H9 (cell line): ENCODE measurements at regions not wholly inside any gene's neighbourhood (a gene's known extent, or its start where the extent isn't known, plus 50 kb on each side); places are given as distances from the start of the nearest gene placed in this dataset.

ENCODE experiments used
- DNase-seq: peaks from one replicate; pipeline ENCODE4 v3.0.0-alpha.2; 2017
- H2AFZ ChIP-seq: one replicate; pipeline ENCODE4 v1.6.1; 2013; ENCODE audit warnings: mild to moderate bottlenecking, low read length, control low read depth, moderate library complexity
- H2AK5ac ChIP-seq: 2 replicates; pipeline ENCODE4 v1.6.1; 2013; ENCODE audit warnings: low read length, control low read depth, mixed read lengths; ENCODE audit not compliant: insufficient read length
- H2BK120ac ChIP-seq: one replicate; pipeline ENCODE4 v1.6.1; 2013; ENCODE audit warnings: low read depth, mild to moderate bottlenecking, low read length, control low read depth, inconsistent platforms; ENCODE audit not compliant: poor library complexity, severe bottlenecking
- H2BK12ac ChIP-seq: 2 replicates; pipeline ENCODE4 v1.6.1; 2013; ENCODE audit warnings: low read length, control low read depth, mixed read lengths, low read depth; ENCODE audit not compliant: insufficient read length
- H2BK15ac ChIP-seq: 2 replicates; pipeline ENCODE4 v1.6.1; 2013; ENCODE audit warnings: low read depth, low read length, control low read depth
- H2BK20ac ChIP-seq: one replicate; pipeline ENCODE4 v1.6.1; 2013; ENCODE audit warnings: low read depth, mild to moderate bottlenecking, low read length, control low read depth, inconsistent platforms; ENCODE audit not compliant: poor library complexity, severe bottlenecking
- H2BK5ac ChIP-seq: 2 replicates; pipeline ENCODE4 v1.6.1; 2013; ENCODE audit warnings: low read length, control low read depth, mixed read lengths; ENCODE audit not compliant: insufficient read length
- H3K14ac ChIP-seq: 2 replicates; pipeline ENCODE4 v1.6.1; 2013; ENCODE audit warnings: low read length, control low read depth; ENCODE audit not compliant: insufficient read depth
- H3K18ac ChIP-seq: 2 replicates; pipeline ENCODE4 v1.6.1; 2013; ENCODE audit warnings: low read depth, mild to moderate bottlenecking, mixed read lengths, low read length, control low read depth; ENCODE audit not compliant: insufficient read length
- H3K23ac ChIP-seq: 2 replicates; pipeline ENCODE4 v1.6.1; 2013; ENCODE audit warnings: low read length, control low read depth, mixed read lengths, low read depth; ENCODE audit not compliant: insufficient read length
- H3K23me2 ChIP-seq: 2 replicates; pipeline ENCODE4 v1.6.1; 2013; ENCODE audit warnings: low read depth, mild to moderate bottlenecking, mixed read lengths, low read length, control low read depth; ENCODE audit not compliant: insufficient read length, poor library complexity, severe bottlenecking
- H3K27ac ChIP-seq: 2 replicates; pipeline ENCODE4 v1.5.1; 2013; ENCODE audit warnings: low read length, control low read depth, mixed read lengths, low read depth; ENCODE audit not compliant: insufficient read length
- H3K27me3 ChIP-seq: 2 replicates; pipeline ENCODE4 v1.6.1; 2013; ENCODE audit warnings: low read length, control low read depth, inconsistent platforms; ENCODE audit not compliant: insufficient read depth
- H3K4ac ChIP-seq: 2 replicates; pipeline ENCODE4 v1.6.1; 2013; ENCODE audit warnings: low read depth, mild to moderate bottlenecking, control low read depth, inconsistent platforms, low read length, moderate library complexity
- H3K4me1 ChIP-seq: 2 replicates; pipeline ENCODE4 v1.6.1; 2013; ENCODE audit warnings: low read length, control low read depth, inconsistent platforms; ENCODE audit not compliant: insufficient read depth
- H3K4me2 ChIP-seq: 2 replicates; pipeline ENCODE4 v1.6.1; 2013; ENCODE audit warnings: low read length, control low read depth, mixed read lengths; ENCODE audit not compliant: insufficient read length, insufficient read depth
- H3K56ac ChIP-seq: 2 replicates; pipeline ENCODE4 v1.6.1; 2013; ENCODE audit warnings: low read depth, mild to moderate bottlenecking, mixed read lengths, low read length, control low read depth; ENCODE audit not compliant: insufficient read length
- H3K79me1 ChIP-seq: 2 replicates; pipeline ENCODE4 v1.6.1; 2013; ENCODE audit warnings: low read depth, mild to moderate bottlenecking, moderate library complexity, low read length, control low read depth, inconsistent platforms; ENCODE audit not compliant: insufficient read depth, poor library complexity, severe bottlenecking
- H3K79me2 ChIP-seq: 2 replicates; pipeline ENCODE4 v1.6.1; 2013; ENCODE audit warnings: low read length, control low read depth, inconsistent platforms; ENCODE audit not compliant: insufficient read depth
- H3K9ac ChIP-seq: 2 replicates; pipeline ENCODE4 v1.6.1; 2013; ENCODE audit warnings: low read length, control low read depth, mixed read lengths; ENCODE audit not compliant: insufficient read length; ENCODE audit errors: extremely low read depth
- H3K9me3 ChIP-seq: one replicate; pipeline ENCODE4 v1.6.1; 2013; ENCODE audit warnings: low read depth, low read length, inconsistent platforms; ENCODE audit not compliant: control insufficient read depth
- H3T11ph ChIP-seq: one replicate; pipeline ENCODE4 v1.6.1; 2013; ENCODE audit warnings: mild to moderate bottlenecking, low read length, control low read depth, inconsistent platforms
- H4K20me1 ChIP-seq: one replicate; pipeline ENCODE4 v1.6.1; 2013; ENCODE audit not compliant: control insufficient read depth, insufficient read length, insufficient read depth
- H4K5ac ChIP-seq: 2 replicates; pipeline ENCODE4 v1.6.1; 2013; ENCODE audit warnings: low read depth, mild to moderate bottlenecking, mixed read lengths, low read length, control low read depth; ENCODE audit not compliant: insufficient read length
- H4K8ac ChIP-seq: replicated peaks from 2 replicates; pipeline ENCODE4 v1.6.1; 2013; ENCODE audit warnings: low read length, control low read depth, mixed read lengths, low read depth; ENCODE audit not compliant: insufficient read length
- H4K91ac ChIP-seq: 2 replicates; pipeline ENCODE4 v1.6.1; 2013; ENCODE audit warnings: low read depth, mild to moderate bottlenecking, moderate library complexity, mixed read lengths, low read length, control low read depth; ENCODE audit not compliant: insufficient read length
- H3K27ac Mint-ChIP-seq, 3 experiments: 2 replicates in 2 of 3; 3 replicates in 1 of 3; pipeline ENCODE4 v1.8.0; 2020 to 2021; ENCODE audit warnings: mixed read lengths in 3 of 3, mild to moderate bottlenecking in 1 of 3, moderate library complexity in 1 of 3
- H3K27me3 Mint-ChIP-seq: 2 replicates; pipeline ENCODE4 v1.8.0; 2021; ENCODE audit warnings: low read depth, mild to moderate bottlenecking, moderate library complexity, mixed read lengths
- H3K36me3 Mint-ChIP-seq, 3 experiments: 2 replicates in 2 of 3; 3 replicates in 1 of 3; pipeline ENCODE4 v1.8.0; 2020 to 2021; ENCODE audit warnings: low read depth in 3 of 3, mixed read lengths in 3 of 3; ENCODE audit not compliant: insufficient read depth in 1 of 3
- H3K4me1 Mint-ChIP-seq, 2 experiments: 2 replicates each; pipeline ENCODE4 v1.8.0; 2020; ENCODE audit warnings: mixed read lengths in 2 of 2
- H3K4me3 Mint-ChIP-seq, 2 experiments: 2 replicates in 1 of 2; 3 replicates in 1 of 2; pipeline ENCODE4 v1.8.0; 2020 to 2021; ENCODE audit warnings: mild to moderate bottlenecking in 2 of 2, mixed read lengths in 2 of 2, moderate library complexity in 1 of 2
- H3K9me3 Mint-ChIP-seq, 2 experiments: 2 replicates in 1 of 2; 3 replicates in 1 of 2; pipeline ENCODE4 v1.8.0; 2020; ENCODE audit warnings: mild to moderate bottlenecking in 2 of 2, mixed read lengths in 2 of 2, moderate library complexity in 1 of 2
- CTCF ChIP-seq: fragments of 200-600 bp; sonication (generic); conservative IDR thresholded peaks from 3 replicates; pipeline ENCODE4 v1.8.0; 2021; ENCODE audit warnings: antibody characterized with exemption, mild to moderate bottlenecking

- no peak overlapping the region for H4K5ac ChIP-seq
- no peak overlapping the region for H2BK5ac ChIP-seq
- no peaks in the 10 kb centered on the region for H4K20me1 ChIP-seq
- no peak overlapping the region for H4K91ac ChIP-seq
- H3K14ac ChIP-seq = no peak overlapping the region
- no peaks in the 10 kb centered on the region for H3K27me3 ChIP-seq
- Mint-ChIP-seq H3K27ac (no peak overlapping the region), H3K4me1 (peaks cover 7 to 12% of the 10 kb centered on the region in 2 experiments), H3K36me3 (no peaks in the 10 kb centered on the region), H3K27me3 (no peaks in the 10 kb centered on the region), H3K9me3 (no peaks in the 10 kb centered on the region; a peak in 1 of 5 replicates), H3K4me3 (no peak overlapping the region)
- H4K8ac ChIP-seq = no peak overlapping the region
- no peaks in the 10 kb centered on the region for H3K79me2 ChIP-seq
- no peak overlapping the region for H3K4me2 ChIP-seq
- H2BK120ac ChIP-seq = no peak overlapping the region
- no peak overlapping the region for H3K9ac ChIP-seq
- TF ChIP-seq CTCF = no peak
- H2BK20ac ChIP-seq = no peak overlapping the region
- H3K27ac ChIP-seq = no peak overlapping the region
- no peaks in the 10 kb centered on the region for H3K9me3 ChIP-seq
- H3K56ac ChIP-seq = no peak overlapping the region
- H3K4me1 ChIP-seq = no peaks in the 10 kb centered on the region
- H3K18ac ChIP-seq = no peak overlapping the region
- H2AFZ ChIP-seq = no peak overlapping the region
- H2BK12ac ChIP-seq = no peak overlapping the region
- H3K23me2 ChIP-seq = no peaks in the 10 kb centered on the region
- no peaks in the 10 kb centered on the region for H3K79me1 ChIP-seq
- no peak for DNase-seq
- no peak overlapping the region for H3K4ac ChIP-seq
- H3T11ph ChIP-seq = no peak overlapping the region
- no peak overlapping the region for H2AK5ac ChIP-seq
- no peak overlapping the region for H3K23ac ChIP-seq
- no peak overlapping the region for H2BK15ac ChIP-seq
Measured at GRCh38 chr4:156195914-156196313, 242.2 kb upstream of the CTSO start.
